ENCODE measurements at regions not wholly inside any gene's neighbourhood (a gene's known extent, or its start where the extent isn't known, plus 50 kb on each side); places are given as distances from the start of the nearest gene placed in this dataset.

DNA sequence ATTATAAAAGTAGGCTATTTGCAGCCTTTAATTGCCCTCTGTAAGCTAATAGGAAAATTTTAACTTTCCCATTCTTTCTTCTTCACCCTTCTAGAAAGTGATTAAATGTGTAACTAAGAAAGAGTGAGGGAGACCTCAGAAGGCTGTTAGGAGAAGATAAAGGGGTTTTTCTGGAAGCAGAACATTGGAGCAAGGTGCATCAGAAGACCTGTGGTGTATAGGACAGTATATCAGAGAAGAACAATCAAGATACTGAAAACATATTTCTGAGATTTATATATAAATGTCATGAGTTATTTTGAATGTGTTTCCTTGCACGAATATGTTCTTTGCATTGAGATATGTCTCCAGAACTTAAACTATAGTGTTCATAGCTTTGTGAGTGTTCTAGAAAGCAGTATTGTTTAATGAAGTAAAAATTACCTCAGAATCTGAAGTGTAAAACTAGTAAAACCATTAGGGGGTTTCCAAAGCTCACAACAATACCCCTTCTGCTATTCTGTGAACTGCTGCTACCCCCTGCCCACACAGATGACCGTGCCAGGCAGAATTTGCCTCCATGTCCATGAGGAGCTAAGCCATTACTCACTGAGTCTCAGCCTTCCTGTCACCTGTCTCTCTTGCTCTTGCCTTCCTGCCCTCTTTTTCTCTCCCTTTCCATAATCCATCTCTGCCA, 537.9 kb downstream of the EPHA4 start:
- no peaks in the 10 kb centered on the region for H3K4me1 ChIP-seq
- no peak for DNase-seq (ENCODE audit: low spot score in 2 of 2)
- no peak overlapping the region for H3K27ac ChIP-seq
- TF ChIP-seq POLR2A (IDR thresholded peaks at IDR 0.05) (no peak), CTCF (IDR thresholded peaks at IDR 0.05) (no peak), EP300 (IDR thresholded peaks at IDR 0.05) (no peak)
- H3K36me3 ChIP-seq: no peaks in the 10 kb centered on the region
- H3K4me3 ChIP-seq: no peak overlapping the region
- no peaks in the 10 kb centered on the region for H3K27me3 ChIP-seq
- WGBS, 2 donors: 69 to 90% methylated on average over 2 of the region's 2 CpGs
- no peaks in the 10 kb centered on the region for H3K9me3 ChIP-seq

- Histone ChIP-seq H3K27me3 (no peaks in the 10 kb centered on the region), H3K36me3 (no peaks in the 10 kb centered on the region), H3K9me3 (no peaks in the 10 kb centered on the region), H3K27ac (no peak overlapping the region), H3K4me1 (no peaks in the 10 kb centered on the region), H3K4me3 (no peak overlapping the region)
- TF ChIP-seq EP300 (IDR thresholded peaks at IDR 0.05): no peak
- no peak for DNase-seq (ENCODE audit: low spot score in 2 of 2)
- WGBS, 2 donors: 96 to 98% methylated on average over 4 of the region's 4 CpGs
Measured at GRCh38 chr2:221034973-221035372, 537.1 kb downstream of the EPHA4 start.

GRCh38 chr2:221042926-221043325, 529.2 kb downstream of the EPHA4 start:
- WGBS, 2 donors: 77 to 84% methylated on average over 6 of the region's 6 CpGs
- H3K36me3 ChIP-seq: no peaks in the 10 kb centered on the region
- no peak for DNase-seq (ENCODE audit: low spot score in 2 of 2)
- H3K4me1 ChIP-seq: no peaks in the 10 kb centered on the region
- no peaks in the 10 kb centered on the region for H3K9me3 ChIP-seq
- H3K27ac ChIP-seq: no peak overlapping the region
- H3K27me3 ChIP-seq: no peaks in the 10 kb centered on the region
- H3K4me3 ChIP-seq: no peak overlapping the region
- no peak for TF ChIP-seq CTCF (IDR thresholded peaks at IDR 0.05)
- no peak for TF ChIP-seq POLR2A (IDR thresholded peaks at IDR 0.05)
- TF ChIP-seq EP300 (IDR thresholded peaks at IDR 0.05): no peak

DNA sequence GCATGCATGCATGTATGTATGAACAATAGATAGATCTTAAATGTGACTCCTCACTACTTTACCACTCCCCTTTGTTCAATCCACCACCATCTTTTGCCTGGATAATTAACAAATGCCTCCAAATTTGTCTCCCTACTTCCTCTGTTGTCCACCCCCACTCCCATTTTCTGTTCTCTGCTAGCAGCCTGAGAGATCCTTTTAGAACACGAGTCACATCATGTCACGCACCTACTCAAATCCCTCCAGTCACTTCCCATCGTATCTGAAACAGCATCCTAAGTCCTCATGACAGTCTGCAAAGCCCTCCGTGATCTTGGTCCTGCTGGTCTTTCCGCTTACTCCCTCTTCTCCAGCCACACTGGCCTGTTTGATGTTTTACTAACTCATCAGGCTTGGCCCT, 527.3 kb downstream of the EPHA4 start:
- WGBS, 2 donors: 83 to 95% methylated on average over 5 of the region's 5 CpGs
- no peak for DNase-seq (ENCODE audit: low spot score in 2 of 2)

DNA sequence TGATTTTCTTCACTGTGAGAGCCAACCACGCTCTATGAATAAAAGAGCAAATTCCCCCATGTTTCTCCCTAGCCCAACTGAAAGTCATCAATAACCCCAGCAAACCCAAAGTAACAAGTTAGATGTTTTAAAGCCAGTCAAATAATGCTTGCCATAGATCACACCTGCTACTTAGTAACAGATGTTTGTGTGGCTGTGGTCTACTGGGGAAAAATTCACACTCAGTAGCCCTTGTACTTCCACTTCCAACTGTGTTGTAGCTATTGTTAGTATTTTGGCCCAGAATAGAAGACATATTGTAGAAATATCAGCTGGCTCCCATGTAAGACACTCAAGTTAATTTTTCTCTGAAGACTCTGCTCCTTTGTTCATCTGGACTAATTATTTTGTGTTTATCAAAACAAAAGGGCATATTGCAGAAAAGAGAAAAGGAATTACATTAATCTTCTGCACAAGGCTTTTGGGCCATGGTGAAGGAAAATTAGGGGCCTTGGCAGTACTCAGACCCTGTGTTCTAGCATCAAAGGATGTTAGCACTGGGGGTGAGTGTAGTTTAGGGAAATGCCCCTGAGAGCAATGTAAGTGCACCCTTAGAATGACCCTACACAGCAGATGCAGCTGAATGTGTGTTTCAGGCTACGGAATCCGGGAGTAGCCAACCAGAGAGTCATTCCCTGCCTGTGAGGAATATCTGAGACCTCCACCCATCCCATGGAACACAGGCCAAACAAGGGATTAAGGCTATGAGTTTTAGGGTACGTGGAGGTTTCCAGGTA, 521.9 kb downstream of the EPHA4 start:
- DNase-seq (ENCODE audit: low spot score in 2 of 2): no peak
- Histone ChIP-seq H3K36me3 (no peaks in the 10 kb centered on the region), H3K4me3 (no peak overlapping the region), H3K9me3 (no peaks in the 10 kb centered on the region), H3K27me3 (no peaks in the 10 kb centered on the region), H3K27ac (no peak overlapping the region), H3K4me1 (no peaks in the 10 kb centered on the region)
- TF ChIP-seq EP300 (IDR thresholded peaks at IDR 0.05): no peak
- TF ChIP-seq POLR2A (IDR thresholded peaks at IDR 0.05): no peak
- TF ChIP-seq CTCF (IDR thresholded peaks at IDR 0.05): no peak
- 56 to 72% methylated on average over 4 of the region's 4 CpGs for WGBS, 2 donors

More for the DNA sequence above, 527.3 kb downstream of the EPHA4 start:
- TF ChIP-seq CTCF (IDR thresholded peaks at IDR 0.05) (no peak), POLR2A (IDR thresholded peaks at IDR 0.05) (no peak), EP300 (IDR thresholded peaks at IDR 0.05) (no peak)
- Histone ChIP-seq H3K27ac (no peak overlapping the region), H3K27me3 (no peaks in the 10 kb centered on the region), H3K36me3 (no peaks in the 10 kb centered on the region), H3K4me3 (no peak overlapping the region), H3K9me3 (no peaks in the 10 kb centered on the region), H3K4me1 (no peaks in the 10 kb centered on the region)
